HG02973 (cell line): ENCODE measurements at regions not wholly inside any gene's neighbourhood (a gene's known extent, or its start where the extent isn't known, plus 50 kb on each side); places are given as distances from the start of the nearest gene placed in this dataset.

Source experiments
- ATAC-seq: cut with Tn5 transposase; IDR thresholded peaks from one replicate; pipeline ENCODE4 v1.9.1; 2021; ENCODE audit warnings: moderate library complexity; ENCODE audit not compliant: unreplicated experiment

DNA sequence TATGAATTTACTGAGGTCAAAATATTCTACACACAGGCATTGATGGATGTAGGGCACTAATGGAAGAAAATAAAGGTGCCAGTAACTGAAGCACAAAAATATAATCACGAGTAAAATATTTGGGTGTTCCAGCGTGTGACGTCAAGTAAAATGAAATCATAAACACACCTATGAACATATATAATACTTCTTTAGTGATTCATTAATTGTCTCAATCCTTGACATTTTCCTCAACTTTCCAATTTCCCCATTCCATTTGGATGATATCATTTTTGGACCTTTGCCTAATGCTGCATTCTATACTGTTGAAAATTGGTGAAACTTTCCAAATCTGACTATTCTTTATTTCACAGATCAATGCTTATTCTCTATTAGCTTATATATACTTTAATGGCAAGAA is 649.3 kb downstream of the GALC start:
- no peak for ATAC-seq

DNA sequence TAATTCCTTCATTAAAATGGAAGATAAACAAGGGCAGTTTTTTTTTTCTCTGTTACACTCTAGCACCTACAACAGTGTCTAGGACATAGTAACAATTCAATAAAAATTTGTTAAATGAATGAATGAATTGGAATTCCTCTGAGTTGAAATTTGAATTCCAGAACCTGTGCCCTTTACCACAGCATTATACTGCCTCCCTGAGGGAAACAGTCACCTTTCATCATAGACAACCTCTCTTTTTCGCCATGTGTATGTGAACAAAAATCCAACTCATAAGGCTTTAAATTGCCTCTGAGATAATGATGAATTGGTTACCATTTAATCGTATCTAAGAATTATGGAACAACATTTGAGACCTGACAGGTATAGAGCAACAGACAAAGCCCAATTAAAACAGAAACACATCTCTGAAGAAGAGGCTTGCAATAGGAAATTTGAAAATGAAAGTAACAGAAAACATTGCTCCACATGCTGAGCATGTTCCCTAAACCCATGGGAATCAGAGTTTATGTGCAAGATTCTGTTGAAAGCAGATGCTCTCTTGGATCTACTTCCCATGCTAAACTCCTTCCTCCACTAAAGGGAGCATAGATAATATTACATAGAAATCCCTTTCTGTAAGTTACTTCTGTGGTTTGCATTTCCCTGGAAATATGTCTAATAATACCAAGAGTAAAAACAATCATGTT is 657.8 kb downstream of the GALC start:
- no peak for ATAC-seq

DNA sequence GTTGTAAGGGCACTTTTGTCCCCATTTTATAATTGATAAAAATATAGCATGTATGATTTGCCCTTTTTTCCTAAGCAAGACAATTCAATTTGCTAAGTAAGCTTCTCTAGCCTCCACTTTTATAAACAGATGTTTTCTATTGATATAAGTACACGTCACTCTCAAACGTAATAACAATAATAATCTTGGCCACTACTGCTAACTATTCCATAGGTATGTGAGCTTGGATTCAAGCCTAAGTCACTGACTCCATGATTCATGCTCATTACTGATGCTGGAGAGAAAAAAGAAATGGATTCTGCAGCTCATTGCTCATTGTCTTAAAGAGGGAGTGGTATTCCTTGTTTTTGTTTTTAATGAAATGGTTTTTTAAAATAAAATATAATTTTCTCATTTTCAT is 661.0 kb downstream of the GALC start:
- no peak for ATAC-seq

DNA sequence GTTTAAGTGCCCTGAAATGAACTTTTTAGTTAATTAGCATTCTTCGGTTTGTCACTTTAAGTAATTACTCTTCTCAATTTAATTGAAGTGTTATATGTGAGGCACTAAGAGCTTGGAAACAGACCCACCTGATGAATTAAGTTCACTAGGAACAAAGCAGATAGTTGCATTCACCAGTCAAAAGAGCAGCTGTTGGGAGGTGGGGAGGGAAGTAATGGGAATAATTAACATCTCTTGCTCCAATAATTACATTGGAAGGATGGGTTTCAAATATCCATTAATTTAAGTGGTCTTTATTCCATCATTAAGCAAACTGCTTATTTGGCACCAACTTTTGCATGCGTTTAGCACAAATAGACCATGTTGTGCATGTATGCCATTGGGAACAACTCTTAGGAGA is 667.2 kb downstream of the GALC start:
- ATAC-seq = no peak

DNA sequence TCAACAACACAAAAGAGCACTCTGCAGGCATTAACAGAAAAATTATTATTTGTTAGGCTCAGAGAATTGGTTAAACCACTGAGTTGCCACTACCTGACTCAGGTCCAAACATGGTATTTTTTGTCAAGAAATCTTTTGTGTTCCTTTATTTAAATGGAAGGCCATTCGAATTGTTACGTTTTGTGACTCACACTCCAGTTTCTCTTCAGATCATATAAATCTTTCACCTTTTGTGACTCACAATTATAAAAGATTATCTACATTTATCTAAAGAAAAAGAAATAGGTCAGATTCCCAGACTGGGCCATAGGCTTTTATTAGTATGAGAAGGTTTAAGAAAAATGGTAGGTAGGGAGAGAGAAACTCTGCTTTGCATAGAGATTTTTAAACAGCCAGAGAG is 669.8 kb downstream of the GALC start:
- no peak for ATAC-seq

DNA sequence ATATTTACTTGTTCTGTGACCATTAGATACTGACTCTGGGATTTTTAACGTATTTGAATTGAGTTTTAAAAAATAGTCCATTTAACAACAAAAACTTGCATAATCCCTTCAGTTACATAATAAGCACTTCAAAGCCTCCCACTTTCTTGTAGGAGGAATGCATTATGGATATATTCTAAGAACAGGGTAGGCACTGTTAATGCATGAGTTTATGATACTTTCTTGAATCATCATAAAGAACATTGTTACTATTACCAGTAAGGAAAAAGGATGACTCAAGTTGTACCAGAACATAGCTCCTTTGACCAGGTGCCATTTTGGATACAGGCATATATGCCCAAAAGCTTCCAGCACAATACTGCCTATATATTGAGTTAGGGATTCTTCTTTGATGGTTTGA is 671.4 kb downstream of the GALC start:
- no peak for ATAC-seq

DNA sequence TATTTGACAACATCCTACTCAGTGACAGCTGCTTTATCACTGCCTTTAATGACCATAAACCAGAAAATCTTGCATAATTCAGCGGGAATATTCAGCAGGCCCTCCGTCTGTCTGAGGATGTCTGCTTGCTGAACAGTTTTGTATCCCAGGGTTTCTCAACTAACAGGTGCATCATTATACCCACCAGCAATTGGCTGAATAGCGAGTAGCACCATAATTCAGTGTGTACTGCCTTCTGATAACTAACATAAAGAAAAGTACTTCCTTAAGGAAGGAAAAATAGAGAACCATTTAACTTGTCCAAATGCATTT is 680.1 kb downstream of the GALC start:
- no peak for ATAC-seq

DNA sequence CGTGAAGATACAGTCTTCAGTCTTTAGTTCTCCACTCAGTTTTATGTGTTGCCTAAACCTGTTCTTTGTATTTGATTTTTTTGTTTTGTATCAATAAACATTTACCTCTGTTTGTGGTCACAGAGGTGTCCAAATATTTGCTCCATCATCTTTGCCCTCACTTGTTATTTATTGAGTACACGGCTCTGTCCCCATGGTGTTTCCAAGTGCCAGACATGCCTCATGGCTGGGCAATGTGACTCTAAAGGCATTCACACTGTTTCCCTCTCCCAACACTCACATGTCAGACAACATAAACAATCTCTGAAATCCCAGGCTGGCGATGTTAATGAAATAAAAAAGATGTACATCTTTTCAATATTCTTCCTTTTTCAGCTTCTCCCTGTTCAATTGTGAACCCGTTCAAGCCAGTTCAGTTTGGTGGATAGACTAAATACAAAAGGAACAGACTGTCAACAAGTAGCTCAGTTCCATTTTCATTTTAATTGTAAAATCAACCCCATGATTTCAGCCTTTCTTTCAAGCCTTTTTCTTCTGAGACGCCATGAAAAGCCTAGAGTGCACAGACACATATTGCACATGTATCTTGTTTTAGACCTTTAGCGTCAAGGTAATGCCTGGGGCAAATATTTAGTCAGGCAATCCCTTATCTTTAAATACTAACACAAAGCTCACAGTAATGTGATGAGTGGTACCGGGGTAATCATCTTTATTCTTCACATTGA is 680.7 kb downstream of the GALC start:
- ATAC-seq = no peak

DNA sequence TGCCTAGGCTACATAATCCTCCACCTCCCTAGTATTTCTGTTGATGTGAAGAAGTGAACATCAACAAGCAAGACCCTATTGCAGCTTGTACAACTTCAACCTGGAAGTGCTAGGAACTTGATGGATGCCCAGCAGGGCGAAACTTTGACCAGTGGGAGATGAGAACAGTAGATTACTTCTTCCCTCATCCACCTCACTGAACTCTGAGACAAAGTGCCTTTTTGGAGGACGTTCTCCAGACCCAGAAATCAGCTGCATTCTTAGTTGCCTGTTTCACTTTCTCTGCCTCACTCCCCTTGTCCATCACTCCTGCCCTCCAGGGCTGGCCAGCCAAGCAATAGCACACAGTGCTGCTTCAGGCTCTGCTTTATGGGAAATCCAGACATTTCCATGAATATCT is 683.4 kb downstream of the GALC start:
- ATAC-seq = no peak

DNA sequence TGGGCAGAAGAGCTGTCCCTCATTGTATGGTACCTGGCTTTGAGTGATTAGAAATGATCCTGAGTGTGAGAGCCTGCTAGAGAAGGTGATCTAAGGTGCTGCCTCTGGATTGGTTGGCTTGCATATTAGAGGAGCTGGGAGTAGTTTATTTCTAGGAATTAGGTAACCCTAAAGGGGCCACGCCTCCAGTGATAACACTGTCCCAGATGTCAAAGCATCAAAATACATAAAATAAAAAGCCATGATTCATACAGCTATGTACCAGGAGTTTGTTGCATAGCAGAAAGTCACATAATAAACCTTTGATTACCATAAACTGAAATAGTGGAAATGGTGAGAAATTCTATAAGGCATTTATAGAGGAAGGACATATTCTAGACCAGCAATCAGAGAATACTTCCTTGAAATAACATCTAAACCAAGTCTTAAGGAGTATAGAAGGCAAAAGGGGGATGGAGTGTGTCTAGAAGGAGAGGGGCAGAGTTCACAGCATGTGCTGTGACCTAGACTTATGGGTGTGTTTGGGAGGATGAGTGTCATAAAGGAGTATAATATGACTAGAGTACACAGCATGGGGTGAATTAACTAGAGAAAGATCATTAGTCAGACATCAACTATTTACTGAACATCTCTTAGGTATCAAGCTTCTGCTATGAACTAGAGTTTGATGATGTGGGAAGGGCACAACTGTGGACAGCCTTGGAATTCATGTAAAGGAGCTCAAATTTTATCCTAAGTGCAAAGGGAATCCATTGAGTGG is 686.4 kb downstream of the GALC start:
- ATAC-seq = no peak

DNA sequence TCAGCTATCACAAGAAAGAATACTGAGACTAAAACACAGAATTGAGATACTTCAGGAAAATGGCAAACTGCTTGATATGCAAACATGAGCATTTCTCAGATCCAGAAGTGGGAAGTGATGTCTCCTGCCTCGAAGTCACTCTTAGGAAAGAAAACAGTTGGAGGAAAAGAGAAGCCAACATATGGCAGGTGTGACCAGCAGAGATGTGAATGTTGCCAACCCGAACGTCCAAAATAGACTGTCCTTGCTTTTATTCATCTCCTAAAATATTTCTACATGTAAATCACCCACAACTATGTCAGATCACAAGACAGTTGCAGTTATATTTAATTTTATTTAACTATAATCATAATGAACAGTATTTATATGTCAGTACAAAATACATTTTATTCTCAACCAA is 687.6 kb downstream of the GALC start:
- no peak for ATAC-seq

DNA sequence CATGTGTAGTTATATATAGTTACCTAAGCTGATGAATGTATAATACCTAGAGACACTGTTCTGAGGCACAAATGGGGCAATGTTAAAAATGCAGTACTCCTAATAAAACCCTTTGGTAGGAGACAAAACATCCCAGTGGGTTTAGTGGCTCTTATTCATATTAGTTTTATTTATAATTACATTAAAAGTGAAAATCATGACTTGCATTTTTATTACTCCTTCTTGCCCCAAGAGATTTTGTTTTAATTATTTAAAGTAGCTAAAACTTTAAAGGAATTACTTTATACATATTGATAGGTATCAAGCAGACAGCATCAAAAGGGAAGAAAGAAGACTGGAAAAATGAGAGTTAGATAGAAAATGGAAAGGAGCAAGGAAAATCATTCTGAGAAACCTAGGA is 688.6 kb downstream of the GALC start:
- ATAC-seq = no peak

DNA sequence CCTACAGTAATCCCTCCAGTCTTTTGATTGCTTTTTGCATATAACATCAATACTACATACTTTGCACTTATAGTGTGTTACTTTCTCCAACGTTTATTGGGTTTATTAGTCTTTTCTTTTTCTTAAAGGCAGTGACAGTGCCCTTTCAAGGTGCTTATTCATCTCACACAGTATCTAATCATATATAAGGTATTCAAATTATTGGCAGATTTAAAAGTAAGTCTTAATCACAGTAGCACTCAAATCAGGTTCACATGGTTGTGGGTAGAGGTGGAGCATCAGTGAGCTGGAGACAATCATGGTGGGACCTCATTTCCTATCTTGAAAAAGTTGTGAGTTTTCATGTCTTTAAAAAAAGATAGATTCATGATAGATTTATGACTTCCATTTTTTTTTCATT is 706.2 kb downstream of the GALC start:
- no peak for ATAC-seq

DNA sequence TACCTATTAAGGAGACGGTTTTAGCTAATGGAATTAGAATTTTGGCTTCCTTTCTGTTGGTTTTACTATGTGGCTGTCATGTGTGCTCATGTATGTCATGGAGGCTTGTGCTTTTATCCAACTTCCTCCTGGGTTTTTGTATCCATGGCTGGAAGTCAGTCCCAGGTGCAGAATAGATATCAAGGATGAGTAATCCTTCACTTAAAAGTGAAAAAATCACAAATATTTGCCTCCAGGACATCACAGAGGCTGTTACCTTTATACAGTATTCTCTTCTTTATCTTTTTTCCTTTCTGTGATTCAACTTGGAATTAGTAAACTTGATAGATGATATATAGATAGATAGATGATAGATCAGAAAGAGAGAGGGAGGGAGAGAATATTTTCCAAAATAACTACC is 706.8 kb downstream of the GALC start:
- no peak for ATAC-seq

DNA sequence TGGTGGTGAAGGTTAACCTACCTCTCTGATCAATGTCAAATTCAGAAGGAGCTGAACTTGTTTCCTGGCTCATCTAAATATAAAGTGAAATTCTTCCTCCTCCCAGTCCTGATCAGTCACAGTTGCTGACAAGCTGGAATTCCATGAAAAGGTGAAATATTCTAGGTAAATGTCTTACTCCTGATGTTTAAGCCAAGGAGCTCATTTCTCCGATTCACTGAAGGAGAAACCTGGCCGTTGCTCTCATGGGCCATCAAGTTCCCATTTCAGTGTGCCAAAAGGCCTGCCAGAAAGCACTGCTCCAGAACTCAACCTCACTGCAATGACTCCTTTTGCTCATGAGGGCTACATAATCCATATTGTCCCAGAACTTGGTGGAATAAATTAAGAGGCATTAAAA is 707.5 kb downstream of the GALC start:
- no peak for ATAC-seq

DNA sequence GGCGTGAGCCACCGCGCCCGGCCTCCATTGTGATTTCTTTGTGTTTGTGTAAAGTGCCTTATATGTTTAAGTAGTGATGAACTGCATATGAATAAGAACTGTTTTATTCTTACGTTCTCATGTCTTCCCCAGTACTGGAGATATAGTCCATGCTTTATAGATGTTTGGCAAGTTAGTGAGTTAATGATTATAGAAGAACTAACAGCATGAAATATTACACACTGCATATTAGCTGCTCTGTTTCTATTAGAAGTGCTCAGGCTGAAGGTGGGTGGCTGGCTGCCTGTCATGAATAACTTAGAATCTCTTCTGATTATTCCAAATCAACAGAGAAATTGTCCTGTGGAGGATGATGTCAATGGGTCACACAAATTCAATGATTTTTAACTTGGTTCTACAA is 709.4 kb downstream of the GALC start:
- no peak for ATAC-seq

DNA sequence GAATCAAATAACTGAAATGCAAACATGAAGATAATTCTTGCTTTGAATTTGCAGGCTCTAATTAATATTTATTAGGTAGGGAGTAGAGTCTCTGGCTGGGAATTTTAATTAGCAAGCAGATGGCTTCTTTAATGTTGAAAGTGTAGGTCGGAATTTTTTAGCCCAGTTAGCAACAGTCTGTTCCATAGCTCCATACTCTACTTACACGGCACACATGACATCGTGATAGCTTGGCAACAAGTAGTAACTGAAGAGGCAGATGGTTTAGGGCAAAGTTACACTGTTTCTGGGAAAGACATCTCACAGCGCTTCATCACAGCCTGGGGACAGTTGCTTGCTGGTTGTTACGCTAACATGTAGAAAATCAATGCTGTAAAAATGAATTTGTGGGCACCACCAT is 710.7 kb downstream of the GALC start:
- no peak for ATAC-seq

DNA sequence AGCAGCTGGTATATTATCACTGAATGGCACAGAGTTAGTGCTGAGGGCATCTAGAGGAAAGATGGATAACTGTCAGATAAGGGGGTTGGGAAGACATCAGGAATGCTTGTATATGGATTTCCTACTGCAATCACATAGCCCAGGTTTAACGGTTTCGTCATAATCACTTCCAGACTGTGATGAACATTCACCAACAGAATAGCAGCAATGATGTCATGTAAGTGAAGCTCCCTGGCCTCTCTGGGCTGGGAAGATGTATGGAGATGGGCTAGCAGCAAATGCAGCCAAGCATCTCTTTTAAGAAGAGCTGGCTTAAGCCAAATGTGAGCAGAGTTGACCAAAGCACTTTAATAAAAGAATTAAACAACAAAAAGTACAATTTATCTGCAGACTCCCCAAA is 714.6 kb downstream of the GALC start:
- ATAC-seq = no peak

DNA sequence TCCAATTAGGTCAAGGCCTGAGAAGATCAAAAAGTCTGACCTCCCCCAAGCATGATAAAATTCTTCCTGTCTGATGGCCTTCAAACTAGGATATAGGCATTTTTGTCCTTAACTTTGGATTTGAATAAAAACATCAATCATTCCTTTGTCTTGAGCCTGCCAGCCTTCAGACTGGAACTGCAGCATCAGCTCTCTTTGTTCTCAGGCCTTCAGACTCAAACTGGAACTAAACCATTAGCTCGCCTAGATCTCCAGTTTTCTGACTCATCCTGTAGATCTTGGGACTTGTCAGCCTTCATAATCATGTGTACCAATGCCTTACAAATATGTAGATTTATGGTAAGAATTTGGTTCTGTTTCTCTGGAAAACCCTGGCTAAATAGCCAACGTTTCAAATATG is 721.7 kb downstream of the GALC start:
- no peak for ATAC-seq

DNA sequence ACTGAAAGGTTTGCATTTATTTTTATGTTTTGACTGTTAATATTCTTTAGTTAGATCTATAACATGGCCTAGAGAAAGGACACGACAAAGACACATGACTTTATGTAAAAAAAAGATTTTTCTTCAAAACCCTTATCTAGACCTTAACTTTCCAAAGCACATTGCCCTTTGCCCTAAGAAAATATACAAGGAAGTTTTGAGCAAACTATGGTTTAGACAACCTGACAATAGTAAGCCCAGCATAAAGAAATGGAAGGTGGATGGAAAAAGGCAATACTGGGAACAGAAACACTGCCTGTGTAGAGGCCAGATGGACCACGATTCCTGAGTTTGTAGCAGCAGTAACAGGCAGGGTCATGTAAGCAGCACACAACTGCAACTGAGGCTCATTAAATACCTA is 724.0 kb downstream of the GALC start:
- no peak for ATAC-seq

DNA sequence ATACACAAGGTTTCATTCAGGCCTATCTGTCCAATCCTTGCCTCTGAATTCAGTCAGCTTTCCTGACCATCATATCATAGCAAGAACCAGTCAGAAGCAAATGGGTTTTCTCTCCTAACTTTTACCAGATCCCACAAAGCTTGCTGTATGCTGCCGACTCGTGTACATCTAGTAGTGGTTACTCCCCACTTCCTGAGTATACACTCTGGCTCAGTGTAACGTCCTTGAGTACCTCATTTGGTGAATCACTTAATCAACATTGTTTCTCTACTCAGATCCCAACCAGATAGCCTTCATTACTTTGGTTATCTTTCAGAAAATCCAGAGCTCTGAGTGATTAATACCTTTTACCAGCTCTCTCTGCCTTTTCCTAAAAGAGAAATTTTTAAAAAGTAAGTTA is 728.2 kb downstream of the GALC start:
- ATAC-seq = no peak

DNA sequence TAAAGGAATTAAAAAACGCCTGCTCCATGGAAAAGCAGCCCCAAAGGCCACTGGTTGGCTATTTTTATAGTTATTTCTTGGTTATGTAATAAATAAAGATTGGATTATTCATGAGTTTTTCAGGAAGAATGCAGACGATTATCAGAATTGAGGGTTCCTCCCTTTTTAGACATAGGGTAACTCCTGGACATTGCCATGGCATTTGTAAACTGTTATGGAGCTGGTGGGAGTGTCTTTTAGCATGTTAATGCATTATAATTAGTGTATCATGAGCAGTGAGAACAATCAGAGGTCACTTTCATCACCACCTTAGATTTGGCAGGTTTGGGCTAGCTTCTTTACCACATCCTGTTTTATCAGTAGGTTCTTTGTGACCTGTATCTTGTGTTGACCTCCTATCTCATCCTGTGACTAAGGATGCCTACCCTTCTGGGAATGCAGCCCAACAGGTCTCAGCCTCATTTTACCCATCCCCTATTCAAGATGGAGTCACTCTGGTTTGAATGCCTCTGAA is 728.7 kb downstream of the GALC start:
- no peak for ATAC-seq
